ENCODE measurements at regions not wholly inside any gene's neighbourhood (a gene's known extent, or its start where the extent isn't known, plus 50 kb on each side); places are given as distances from the start of the nearest gene placed in this dataset.

DNA sequence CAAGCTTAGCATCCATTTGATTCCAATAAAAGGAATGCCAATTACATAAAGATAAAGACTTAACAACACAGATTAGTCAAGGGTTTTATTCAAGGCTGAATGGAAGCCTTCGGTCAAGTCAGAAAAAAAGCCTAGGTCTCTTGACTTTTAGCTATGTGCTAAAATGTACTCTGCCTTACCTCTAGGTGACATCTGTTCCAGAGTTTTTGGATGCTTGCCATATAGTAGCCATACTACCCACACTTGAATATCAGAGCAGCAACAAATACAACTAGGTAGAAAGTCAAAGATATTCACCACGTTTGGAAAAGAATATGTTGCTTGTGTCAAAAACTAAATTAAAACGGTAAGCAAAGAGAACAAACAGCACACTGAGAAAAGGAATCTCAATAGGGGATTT, 484.7 kb downstream of the ELAVL2 start:
- peak in 1 of 2 experiments; percentile 1 for DNase-seq

DNA sequence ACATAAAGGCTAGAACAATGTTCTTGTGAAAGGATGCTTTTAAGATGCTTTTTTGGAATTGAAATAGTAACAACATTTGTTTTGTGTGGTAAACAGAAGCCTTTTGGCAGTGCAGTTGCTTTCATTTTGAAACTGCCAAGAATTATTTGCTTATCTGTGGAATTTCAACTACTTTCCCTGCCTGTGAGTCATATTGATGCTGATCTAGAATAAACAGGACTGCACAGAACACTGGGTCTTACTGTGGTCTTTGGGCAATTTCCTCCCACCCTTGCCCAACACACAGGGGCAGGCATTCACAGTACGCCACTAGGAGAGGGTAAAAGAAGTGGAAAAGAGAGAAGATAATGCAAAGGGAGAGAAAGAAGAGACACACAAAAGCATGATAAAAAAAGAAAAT, 483.7 kb downstream of the ELAVL2 start:
- DNase-seq = no peak

DNA sequence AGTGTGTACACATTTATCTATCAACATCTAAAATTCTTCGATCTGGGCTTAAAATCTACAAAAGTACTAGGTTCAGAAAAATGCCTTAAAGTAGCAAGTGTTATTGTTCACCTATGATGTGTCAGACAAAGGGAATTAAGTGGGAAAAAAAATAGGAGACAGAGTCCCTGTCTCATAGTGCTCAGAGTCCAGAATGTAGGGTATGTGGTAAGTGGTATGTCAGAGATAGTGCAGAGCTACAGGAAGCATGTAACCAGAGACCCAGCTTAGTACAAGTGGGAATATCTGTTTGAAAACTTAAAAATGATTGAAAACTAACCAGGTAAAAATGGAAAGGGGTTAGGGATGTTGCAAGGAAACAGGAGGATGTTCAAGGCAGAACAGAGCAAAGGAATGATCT, 482.8 kb downstream of the ELAVL2 start:
- no peak for DNase-seq

DNA sequence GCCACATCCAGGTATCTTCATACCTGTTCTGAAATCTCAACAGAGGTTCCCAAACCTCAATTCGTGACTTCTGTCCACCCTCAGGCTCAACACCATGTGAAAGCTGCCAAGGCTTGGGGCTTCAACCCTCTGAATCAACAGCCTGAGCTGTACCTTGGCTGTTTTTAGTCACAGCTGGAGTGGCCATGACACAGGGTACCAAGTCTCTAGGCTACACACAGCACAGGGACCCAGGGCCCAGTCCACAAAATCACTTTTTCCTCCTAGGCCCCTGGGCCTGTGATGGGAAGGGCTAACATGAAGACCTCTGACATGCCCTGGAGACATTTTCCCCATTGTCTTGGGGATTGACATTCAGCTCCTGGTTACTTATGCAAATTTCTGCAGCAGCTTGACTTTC, 464.9 kb downstream of the ELAVL2 start:
- no peak for DNase-seq

DNA sequence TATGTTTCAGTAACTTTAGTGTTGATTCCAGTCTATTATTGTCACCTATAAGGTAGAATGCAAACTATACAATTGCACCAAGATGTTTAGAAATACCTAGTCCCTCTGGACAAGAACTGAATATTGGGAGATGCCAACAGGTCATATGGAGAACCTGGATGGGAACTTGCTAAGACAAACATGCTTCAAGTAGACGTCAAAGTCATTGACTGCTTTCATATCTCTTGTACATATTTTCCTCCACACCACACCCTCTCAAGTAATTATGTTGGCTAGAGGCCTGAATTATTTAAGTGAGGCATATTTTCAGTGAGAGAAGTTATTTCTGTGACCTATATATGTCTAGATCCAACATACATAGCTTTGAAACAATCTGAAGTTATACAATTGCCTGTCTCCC, 453.3 kb downstream of the ELAVL2 start:
- DNase-seq = no peak

DNA sequence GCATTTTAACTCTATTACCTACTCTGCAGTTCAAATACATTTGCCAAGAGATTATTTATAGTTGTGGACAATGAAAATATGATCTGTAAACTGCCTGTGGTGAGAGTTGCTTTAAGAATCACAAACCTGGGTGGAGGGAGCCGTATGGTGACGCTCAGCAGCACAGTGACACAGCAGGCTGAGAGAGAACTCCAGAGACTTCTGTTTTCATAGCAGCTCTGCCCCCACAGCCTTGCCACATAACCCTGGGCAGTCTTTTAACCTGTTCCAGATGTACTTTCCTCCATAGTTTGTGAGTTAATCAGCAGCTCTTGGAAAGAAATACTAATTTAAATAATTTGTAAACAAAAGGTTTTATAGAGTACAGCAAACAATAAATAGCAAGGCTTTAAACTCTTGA, 450.5 kb downstream of the ELAVL2 start:
- DNase-seq = no peak

DNA sequence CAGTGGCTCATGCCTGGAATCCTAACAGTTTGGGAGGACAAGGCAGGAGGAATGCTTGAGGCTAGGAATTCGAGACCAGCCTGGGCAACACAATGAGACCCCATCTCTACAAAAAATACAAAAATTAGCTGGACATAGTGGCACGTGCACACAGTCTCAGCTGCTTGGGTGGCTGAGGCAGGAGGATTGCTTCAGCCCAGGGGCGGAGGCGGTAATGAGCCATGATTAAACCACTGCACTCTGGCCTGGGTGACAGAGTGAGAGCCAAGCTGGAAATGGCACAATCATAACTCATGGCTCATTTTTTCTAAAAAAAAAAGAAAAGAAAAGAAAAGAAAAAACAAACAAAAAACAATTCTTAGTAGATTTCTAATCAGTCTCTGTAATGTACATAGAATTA, 446.2 kb downstream of the ELAVL2 start:
- DNase-seq = no peak

DNA sequence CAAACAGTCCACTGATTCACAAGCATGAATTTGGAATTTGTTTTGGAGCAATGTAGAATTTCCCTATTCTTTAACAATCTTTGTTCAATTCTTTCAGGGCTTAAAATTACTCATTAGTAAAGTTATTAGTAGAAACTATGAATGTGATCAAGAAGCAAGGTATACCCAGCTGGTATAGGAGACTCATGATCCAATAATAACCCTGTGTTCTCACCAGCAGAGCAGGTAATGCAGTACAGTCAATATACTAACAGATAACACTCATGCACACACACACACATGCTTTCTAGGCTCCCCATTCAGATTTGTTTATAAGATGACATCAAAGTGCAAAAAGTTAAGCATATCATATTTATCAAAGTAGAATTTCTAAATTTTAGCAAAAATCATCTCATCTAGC, 445.2 kb downstream of the ELAVL2 start:
- no peak for DNase-seq

DNA sequence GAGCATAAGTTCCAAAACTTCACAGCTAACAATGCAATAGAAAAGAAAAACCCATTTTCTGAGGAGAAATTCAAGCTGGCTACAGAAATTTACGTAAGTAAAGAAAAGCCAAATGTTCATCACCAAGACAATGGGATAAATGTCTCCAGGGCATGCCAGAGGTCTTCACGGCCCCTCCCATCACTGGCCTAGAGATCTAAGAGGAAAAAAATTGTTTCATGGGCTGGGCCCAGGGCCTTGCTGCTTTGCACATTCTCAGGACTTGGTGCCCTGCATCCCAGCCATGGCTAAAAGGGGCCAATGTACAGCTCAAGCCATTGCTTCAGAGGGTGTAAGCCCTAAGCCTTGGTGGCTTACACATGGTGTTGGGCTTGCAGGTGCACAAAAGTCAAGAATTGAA, 443.6 kb downstream of the ELAVL2 start:
- DNase-seq = no peak

DNA sequence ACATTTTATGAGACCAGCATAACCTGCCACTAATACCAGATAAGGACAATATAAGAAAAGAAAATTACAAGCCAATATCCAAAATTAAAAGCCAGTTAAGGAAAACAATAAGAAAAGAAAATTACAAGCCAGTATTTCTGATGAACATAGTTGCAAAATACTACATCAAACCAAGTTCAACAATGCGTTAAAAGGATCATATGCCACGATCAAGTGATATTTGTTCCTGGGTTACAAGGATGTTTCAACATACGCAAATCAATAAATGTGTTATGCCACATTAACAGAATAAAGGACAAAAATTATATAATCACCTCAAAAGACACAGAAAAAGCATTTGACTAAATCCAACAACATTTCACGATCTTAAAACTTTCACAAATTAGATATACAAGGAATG, 431.9 kb downstream of the ELAVL2 start:
- no peak for DNase-seq

DNA sequence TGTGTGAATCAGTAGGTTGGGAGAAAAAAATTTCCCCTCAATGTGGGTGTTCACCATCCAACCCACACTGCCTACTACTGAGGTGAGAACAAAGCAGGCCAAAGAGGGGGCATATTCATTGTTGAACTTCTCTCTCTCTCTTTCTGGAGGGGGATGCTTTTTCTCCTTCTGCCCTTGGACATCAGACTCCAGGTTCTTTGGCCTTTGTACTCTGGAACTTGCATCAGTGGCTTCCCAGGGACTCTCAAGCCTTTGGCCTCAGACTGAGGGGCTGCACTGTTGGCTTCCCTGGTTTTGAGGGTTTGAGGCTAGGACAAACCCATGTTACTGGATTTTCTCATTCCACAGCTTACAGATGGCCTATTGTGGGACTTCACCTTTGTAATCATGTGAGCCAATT, 417.2 kb downstream of the ELAVL2 start:
- no peak for DNase-seq

DNA sequence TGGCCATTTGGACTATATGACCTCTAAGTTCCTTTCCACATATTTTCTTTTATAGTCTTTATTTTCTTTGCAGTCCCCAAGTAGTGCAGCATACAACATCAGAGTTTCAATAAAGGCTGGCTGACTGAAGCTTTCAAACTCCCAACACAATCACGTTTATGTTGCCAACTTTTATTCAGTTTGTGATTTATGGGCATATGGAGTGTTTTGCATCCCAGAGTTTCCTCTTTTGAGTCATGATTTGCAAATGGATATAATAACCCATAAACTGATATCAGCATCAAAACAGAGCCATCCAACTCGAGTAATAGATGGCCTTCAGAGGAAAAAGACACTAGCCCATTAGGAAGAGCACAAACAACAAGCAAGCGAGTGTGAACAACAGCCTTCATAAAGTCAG, 414.0 kb downstream of the ELAVL2 start:
- no peak for DNase-seq

DNA sequence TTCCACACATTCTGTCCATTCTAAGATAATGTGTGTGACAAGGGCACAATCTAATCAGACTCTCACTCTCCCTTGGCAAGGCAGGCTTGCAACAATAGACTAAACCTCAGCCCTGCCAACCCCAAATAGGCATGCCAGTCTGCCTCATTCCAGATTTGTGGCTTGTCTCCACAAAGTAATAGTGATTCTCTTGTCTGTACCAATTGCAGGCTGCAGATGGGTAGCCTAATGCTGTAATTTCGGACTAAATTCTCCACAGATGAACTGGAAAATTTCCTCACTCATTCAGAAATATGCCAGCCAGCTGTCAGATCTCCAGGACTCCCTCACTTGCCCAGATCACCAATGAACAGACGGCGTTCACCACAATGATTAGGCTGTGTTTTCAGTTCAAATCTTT, 413.6 kb downstream of the ELAVL2 start:
- no peak for DNase-seq

DNA sequence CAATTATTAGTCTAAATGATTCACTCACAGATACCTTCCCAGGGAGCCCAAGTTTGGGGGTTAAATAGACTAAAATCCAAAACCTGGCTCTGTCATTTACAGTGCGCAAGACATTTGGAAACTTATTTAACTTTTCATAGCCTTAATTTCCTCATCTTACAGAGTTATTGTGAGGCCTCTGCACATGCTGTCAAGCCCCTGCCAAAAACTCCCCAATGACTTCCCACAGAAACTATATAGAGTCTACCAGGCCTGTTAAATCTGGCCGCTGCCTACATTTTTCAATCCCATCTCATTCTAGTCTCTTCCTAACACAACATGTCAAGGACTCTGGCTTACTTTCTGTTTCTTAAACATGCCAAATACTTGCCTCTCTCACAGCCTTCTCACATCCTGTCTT, 412.5 kb downstream of the ELAVL2 start:
- DNase-seq = no peak

DNA sequence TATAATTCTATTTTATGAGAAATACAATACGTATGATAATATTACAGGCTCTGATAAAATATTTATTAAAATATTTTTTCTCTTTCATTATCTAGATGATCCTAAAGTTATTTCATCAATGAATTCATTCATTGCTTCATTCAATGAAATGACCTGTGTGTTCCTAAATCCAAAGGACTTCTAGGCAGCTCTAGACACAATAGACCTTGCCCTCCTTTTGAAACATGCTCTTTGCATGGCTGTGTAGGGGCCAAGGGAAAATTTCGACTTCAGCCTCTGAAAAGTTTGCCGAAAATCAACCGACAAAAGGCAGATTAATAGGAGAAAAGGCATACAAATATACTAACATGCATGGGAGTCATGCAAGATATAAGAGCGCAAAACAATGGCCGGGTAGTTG, 402.0 kb downstream of the ELAVL2 start:
- DNase-seq = no peak

DNA sequence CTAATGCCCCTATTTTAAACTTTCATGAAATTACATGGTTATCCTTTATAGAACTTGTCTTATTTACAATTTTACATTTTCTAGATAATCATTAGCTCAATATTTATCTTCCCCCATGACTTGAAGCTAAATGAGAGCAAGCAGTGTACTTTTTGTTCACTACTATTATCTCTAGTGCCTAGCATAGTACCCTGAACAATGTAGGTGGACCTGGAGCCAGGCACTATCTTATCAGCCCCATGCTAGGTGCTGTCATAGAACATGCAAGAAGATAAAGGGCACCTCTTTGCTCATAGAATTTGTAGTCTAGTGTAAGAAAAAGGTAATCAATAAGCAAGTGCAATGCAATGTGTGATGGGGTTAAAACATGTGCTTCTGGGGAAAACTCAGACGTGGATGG, 399.9 kb downstream of the ELAVL2 start:
- no peak for DNase-seq

DNA sequence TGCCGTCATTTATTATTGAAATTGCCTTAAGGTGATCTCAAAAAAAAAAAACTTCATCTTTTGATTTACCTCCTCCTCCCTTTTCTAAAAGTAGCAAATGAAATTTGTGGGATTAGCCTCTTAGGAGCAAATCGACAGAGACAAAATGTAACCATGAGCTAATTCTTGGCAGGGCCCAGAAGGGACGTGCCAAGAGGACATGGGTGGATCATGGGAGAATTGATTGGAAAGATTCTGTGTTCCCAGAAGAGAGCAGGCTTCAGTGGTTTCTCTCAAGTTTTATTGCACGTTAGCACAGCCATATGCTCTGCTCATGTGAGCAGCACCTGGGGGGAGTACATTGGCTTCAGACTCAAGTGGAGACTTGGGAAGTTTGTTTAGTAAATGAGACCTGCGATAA, 394.6 kb downstream of the ELAVL2 start:
- DNase-seq = no peak

DNA sequence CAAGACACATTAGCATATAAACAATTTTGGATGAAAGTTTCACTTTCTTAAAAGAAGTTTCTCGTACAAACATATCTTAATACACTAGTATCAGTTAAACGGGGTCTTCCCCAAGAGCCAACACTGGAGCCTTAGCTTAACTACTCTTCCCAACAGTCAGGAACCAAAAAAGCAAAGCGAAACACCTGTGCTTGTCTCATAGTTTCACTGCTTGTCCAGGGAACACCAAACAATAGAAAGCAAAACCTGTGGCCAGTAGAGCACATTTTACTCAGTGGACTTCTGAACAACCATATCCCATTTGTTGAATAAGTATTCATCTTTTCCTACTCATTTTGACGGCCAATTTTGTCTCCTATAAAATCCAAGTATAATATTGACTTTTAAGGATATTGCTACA, 391.4 kb downstream of the ELAVL2 start:
- DNase-seq = no peak

DNA sequence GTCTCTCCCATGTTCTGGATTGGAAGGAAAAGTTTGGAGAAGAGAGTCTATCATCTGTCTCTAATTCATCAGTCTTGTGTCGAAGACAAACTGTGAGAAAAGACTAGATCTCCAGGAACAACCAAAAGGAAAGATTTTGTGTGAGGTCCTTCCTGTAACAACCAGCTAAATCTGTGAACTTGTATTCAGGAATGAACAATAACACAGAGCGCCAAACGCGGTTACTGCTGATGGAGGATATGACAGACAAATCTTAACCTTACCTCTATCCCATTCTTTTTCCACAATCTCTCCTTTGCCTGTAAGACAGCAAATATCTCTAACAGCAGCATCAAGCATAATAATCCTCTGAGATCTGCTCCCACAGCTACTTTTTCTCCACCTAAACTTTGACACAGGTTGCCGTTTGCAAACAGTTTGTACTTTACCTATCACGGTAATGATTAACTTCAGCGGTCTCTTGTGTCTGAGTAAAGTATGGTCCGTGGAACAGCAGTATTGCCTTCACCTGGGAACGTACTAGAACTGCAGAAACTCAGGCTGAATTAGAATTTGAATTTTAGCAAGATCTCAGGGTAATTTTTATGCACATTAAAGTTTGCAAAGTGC, 387.6 kb downstream of the ELAVL2 start:
- no peak for DNase-seq

DNA sequence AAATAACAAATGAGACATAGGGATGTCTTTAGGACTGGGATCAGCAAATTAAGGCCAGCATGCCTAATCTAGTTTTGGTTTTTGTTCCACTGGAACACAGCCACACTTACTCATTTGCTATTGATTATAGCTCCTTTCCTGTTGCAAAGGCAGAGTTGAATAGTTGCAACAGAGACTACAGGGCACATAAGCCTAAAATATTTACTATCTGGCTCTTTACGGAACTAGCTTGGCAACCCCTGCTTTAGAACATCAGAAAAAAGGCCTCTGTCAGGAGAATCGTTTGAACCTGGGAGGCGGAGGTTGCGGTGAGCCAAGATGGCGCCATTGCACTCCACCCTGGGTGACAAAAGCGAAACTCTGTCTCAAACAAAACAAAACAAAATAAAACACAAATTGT, 384.8 kb downstream of the ELAVL2 start:
- DNase-seq = no peak

DNA sequence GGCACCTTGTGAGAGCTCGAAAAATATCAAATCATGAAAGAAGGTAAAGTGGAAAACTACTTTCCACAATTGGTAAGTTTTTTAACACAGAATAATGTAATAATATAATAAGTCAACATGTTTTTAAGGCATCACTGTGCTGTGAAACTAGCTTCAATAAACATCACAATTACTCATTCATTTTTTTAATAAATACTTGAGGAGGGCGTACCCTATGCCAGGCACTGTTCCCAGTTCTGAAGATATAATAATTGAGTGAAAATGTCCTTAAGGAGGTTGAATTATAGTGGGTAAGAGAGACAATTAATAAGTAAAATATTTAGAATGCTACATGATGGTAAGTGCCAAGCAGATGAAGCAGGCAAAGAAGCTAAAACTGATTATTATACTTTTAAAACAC, 381.4 kb downstream of the ELAVL2 start:
- DNase-seq = no peak

DNA sequence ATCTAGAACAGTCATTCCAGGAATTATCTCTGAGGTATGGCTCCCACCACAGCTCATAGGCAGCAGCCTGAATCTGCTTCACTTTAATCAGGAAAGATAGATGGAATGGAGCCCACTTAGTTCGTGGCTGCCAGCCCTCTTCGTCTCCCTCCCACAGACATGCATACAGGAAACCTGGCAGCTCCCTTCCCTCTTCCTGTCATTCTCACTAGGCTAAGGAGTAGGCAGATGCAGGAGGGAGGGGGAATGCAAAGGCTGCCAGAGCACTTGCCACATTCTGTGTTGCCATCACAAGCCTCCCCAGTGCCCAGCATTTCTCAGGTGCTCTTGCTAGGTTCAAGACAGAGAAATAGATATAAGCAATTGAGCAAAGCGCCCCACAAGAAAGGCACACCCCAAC, 378.9 kb downstream of the ELAVL2 start:
- DNase-seq = no peak

DNA sequence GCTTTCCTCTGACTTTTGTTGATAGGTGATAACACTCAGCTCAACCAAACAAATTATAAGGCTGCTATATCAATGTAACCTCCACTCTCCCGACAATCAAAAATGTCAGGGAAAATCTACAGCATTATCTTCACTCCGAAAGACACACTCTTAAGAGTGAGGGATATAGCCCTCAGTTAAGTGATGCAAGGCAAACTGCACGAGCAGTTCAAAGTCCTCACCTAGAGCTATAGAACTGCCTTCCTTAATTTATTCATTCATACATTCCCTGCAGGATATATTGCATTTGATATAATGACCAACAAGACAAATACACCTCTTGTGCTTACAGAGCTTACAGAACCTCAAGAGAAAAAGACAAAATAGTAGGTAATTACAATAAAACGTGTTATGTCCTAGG, 378.1 kb downstream of the ELAVL2 start:
- DNase-seq = no peak

DNA sequence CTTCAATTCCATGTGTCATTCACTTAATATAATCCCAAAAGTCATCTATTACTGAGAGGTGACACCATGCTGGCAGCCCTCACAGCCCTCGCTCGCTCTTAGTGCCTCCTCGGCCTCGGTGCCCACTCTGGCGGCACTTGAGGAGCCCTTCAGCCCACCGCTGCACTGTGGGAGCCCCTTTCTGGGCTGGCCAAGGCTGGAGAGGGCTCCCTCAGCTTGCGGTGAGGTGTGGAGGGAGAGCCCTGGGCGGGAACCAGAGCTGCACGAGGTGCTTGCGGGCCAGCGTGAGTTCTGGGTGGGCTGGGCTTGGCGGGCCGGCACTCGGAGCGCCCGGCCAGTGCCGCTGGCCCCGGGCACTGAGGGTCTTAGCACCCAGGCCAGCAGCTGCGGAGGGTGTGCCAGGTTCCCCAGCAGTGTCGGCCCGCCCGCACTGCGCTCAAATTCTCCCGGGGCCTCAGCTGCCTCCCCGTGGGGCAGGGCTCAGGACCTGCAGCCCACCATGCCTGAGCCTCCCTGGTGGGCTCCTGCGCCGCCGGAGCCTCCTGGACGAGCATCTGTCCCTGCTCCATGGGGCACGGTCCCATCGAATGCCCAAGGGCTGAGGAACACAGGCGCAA, 374.1 kb downstream of the ELAVL2 start:
- DNase-seq = no peak

DNA sequence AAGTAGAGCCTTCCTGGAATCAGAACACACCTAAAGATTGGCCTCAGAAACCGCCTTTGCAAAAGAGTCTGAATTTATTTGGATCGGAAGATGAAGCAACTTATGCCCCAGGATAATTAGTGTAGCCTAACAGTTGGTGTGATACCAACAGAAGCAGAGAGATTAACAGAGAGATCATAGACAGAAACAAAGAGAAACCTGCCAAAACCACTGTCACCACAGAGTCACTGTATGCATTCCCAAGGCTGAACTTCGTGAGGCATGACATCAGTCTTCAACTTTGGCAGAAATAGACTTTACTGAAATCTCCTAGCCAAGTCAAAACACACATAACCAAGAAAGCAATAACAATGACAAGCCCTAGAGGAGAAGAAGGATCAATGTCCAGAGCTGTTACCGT, 361.8 kb downstream of the ELAVL2 start:
- DNase-seq = no peak

DNA sequence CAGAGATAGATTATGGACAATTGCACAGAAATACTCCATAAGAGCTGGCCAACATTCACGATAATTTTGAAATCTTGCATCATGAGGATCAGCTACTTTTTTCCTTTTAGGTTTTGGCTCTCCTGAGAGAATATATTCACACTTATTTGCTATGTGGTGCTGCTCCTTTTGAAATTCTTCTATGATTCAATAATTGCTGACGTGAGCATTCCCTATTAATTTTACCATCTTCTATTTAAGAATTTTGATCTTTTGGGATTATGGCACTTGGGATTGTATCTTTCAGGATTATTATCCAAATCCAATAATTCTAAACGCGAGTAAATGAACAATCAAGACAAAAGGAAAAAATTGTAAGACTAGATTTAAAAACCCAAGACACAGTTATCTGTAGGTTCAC, 358.8 kb downstream of the ELAVL2 start:
- no peak for DNase-seq

Data from SHP77 (cell line).